ENCODE measurements at regions not wholly inside any gene's neighbourhood (a gene's known extent, or its start where the extent isn't known, plus 50 kb on each side); places are given as distances from the start of the nearest gene placed in this dataset.

DNA sequence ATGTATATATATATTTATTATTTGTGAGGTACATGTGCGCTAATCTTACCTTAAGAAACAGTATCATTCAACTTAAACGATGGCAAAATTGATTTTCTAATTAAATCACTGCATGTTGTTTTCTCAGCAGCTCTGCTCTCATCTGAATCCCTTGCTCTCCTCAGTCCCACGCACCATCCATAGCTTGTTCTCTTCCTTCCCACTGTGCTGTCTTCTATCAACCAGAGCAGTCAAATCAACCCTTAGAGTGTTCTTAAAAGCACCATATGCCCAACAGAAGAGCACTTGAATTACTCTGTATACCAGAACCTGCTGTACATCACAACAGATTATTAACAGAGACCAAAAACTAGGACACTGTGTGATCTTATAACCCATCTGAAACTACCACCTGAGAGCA lies 209.4 kb upstream of the G2E3 start:
- TF ChIP-seq, protein P1, sequence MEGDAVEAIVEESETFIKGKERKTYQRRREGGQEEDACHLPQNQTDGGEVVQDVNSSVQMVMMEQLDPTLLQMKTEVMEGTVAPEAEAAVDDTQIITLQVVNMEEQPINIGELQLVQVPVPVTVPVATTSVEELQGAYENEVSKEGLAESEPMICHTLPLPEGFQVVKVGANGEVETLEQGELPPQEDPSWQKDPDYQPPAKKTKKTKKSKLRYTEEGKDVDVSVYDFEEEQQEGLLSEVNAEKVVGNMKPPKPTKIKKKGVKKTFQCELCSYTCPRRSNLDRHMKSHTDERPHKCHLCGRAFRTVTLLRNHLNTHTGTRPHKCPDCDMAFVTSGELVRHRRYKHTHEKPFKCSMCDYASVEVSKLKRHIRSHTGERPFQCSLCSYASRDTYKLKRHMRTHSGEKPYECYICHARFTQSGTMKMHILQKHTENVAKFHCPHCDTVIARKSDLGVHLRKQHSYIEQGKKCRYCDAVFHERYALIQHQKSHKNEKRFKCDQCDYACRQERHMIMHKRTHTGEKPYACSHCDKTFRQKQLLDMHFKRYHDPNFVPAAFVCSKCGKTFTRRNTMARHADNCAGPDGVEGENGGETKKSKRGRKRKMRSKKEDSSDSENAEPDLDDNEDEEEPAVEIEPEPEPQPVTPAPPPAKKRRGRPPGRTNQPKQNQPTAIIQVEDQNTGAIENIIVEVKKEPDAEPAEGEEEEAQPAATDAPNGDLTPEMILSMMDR (IDR thresholded peaks at IDR 0.05): no peak
- no peak for TF ChIP-seq POLR2A (IDR thresholded peaks at IDR 0.05)

All from lower leg skin (tissue), 3 donors.